SK-N-MC (cell line): ENCODE measurements at regions not wholly inside any gene's neighbourhood (a gene's known extent, or its start where the extent isn't known, plus 50 kb on each side); places are given as distances from the start of the nearest gene placed in this dataset.

ENCODE experiments used
- DNase-seq: peaks from one replicate; pipeline ENCODE4 v3.0.0-alpha.2; 2011; ENCODE audit warnings: low read depth, low spot score
- H3K27ac ChIP-seq: fragments of 200-600 bp; sonication (generic); 2 replicates; pipeline ENCODE4 v1.5.1; 2016; ENCODE audit warnings: mixed run types
- H3K36me3 ChIP-seq: fragments of 200-600 bp; sonication (generic); 2 replicates; pipeline ENCODE4 v1.6.1; 2017; ENCODE audit warnings: antibody characterized with exemption, low read length, mixed read lengths; ENCODE audit not compliant: insufficient read depth
- H3K4me3 ChIP-seq: fragments of 200-600 bp; sonication (generic); 2 replicates; pipeline ENCODE4 v1.5.1; 2016
- H3K9ac ChIP-seq: fragments of 200-600 bp; sonication (generic); 2 replicates; pipeline ENCODE4 v1.8.0; 2017; ENCODE audit warnings: mixed run types, mixed read lengths; ENCODE audit not compliant: insufficient read length
- H3K9me3 ChIP-seq: fragments of 200-600 bp; sonication (generic); 2 replicates; pipeline ENCODE4 v1.6.1; 2017; ENCODE audit warnings: low read depth, mild to moderate bottlenecking, antibody characterized with exemption, low read length, moderate library complexity, mixed read lengths
- EZH2 ChIP-seq: fragments of 200-600 bp; sonication (generic); IDR thresholded peaks from one replicate; pipeline ENCODE4 v1.6.1; 2017; ENCODE audit warnings: antibody characterized with exemption
- FOXP2 ChIP-seq: optimal IDR thresholded peaks from 2 replicates; pipeline ENCODE3; 2011; ENCODE audit warnings: mild to moderate bottlenecking, moderate library complexity; ENCODE audit not compliant: insufficient read depth; ENCODE audit errors: extremely low read length, control extremely low read depth
- POLR2AphosphoS5 ChIP-seq: IDR thresholded peaks from 2 replicates; pipeline ENCODE4 v1.6.1; 2012; ENCODE audit warnings: mild to moderate bottlenecking, low read depth, low read length, borderline replicate concordance

- no peak for DNase-seq
Measured at GRCh38 chr4:100261346-100261745, 71.1 kb upstream of the DDIT4L start.

GRCh38 chr4:100258675-100259074 is 68.4 kb upstream of the DDIT4L start:
- Histone ChIP-seq H3K36me3 (no peaks in the 10 kb centered on the region), H3K9me3 (no peaks in the 10 kb centered on the region), H3K9ac (no peak overlapping the region), H3K4me3 (no peak overlapping the region), H3K27ac (no peak overlapping the region)
- TF ChIP-seq POLR2AphosphoS5, result no peak
- TF ChIP-seq FOXP2, result no peak
- TF ChIP-seq EZH2, result no peak
- DNase-seq, result no peak

More at GRCh38 chr4:100261346-100261745, 71.1 kb upstream of the DDIT4L start:
- H3K9ac ChIP-seq, result no peak overlapping the region
- no peak overlapping the region for H3K27ac ChIP-seq
- no peak for TF ChIP-seq FOXP2
- no peak for TF ChIP-seq EZH2
- no peak overlapping the region for H3K4me3 ChIP-seq
- H3K36me3 ChIP-seq, result no peaks in the 10 kb centered on the region
- H3K9me3 ChIP-seq, result no peaks in the 10 kb centered on the region

DNA sequence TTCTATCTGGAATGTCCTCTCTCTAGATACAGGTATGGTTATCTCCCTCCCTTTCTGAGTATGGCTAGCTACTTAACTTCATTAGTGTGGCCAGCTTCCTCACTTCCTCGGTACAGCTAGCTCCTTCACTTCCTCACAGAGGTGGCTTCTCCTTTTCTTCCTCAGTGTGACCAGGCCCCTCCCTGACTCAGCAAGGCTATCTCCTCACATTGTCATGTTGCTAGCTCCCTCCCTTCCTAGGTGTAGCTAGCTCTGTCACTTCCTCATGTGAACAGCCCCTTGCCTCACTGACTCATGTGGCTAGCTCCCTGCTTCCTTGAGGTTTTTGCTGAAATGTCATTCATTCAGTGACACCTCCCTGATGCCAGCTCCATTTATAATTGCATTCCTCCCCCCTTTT is 67.3 kb upstream of the DDIT4L start:
- DNase-seq, result no peak
- no peak overlapping the region for H3K4me3 ChIP-seq
- H3K36me3 ChIP-seq, result no peaks in the 10 kb centered on the region
- H3K9ac ChIP-seq, result no peak overlapping the region
- no peak for TF ChIP-seq FOXP2
- TF ChIP-seq POLR2AphosphoS5, result no peak
- no peak for TF ChIP-seq EZH2
- H3K9me3 ChIP-seq, result no peaks in the 10 kb centered on the region
- no peak overlapping the region for H3K27ac ChIP-seq

- no peak overlapping the region for H3K4me3 ChIP-seq
- no peaks in the 10 kb centered on the region for H3K36me3 ChIP-seq
- DNase-seq, result no peak
- no peak overlapping the region for H3K27ac ChIP-seq
- no peak overlapping the region for H3K9ac ChIP-seq
- TF ChIP-seq EZH2 (no peak), FOXP2 (no peak), POLR2AphosphoS5 (no peak)
- H3K9me3 ChIP-seq, result no peaks in the 10 kb centered on the region
Measured at GRCh38 chr4:100254237-100254636, 64.0 kb upstream of the DDIT4L start.

GRCh38 chr4:100248476-100248875 is 58.2 kb upstream of the DDIT4L start:
- no peak for DNase-seq
- no peak overlapping the region for H3K27ac ChIP-seq
- TF ChIP-seq EZH2 (no peak), POLR2AphosphoS5 (no peak), FOXP2 (no peak)
- no peaks in the 10 kb centered on the region for H3K36me3 ChIP-seq
- H3K4me3 ChIP-seq, result no peak overlapping the region
- H3K9ac ChIP-seq, result no peak overlapping the region
- no peaks in the 10 kb centered on the region for H3K9me3 ChIP-seq

DNA sequence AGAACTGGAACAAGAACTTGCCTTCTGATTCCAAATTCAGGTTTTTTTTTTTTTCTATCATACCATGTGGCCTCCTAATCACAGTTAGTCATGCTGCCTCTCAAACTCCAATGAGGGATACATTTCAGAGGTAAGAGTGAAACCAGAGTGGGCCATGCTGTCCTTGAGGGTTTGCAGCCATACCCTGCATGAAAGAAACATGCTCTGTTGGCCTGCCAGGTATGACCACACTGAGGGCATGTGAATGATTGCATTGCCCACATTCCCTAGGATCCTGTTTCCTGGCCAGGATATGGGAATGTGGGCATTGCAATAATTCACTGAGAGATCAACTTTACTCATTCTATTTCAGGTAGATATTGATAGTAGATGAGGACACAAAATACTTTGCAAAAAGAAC is 56.4 kb upstream of the DDIT4L start:
- no peaks in the 10 kb centered on the region for H3K9me3 ChIP-seq
- TF ChIP-seq EZH2 (no peak), POLR2AphosphoS5 (no peak), FOXP2 (no peak)

DNA sequence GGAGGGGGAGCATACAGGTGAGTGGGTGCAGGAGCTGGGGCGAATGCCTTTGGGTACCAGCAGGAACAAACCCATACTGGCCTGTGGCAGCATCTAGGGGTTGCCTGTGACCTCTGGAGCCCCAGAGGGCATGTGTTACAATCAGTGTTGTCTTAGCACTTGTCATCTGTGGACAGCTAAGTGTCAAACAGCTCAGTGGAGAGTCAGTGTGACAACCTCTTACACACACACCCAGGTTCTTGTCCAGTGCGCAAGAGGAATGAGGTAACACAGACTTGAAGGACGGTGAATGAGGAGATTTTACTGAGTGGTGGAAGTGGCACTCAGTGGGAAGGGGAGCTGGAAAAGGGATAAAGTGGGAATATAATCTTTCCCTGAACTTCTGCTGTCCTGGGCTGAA is 54.1 kb upstream of the DDIT4L start:
- TF ChIP-seq EZH2, result no peak
- no peak for TF ChIP-seq POLR2AphosphoS5
- no peak for TF ChIP-seq FOXP2
- DNase-seq, result no peak
- H3K9me3 ChIP-seq, result no peaks in the 10 kb centered on the region
- no peaks in the 10 kb centered on the region for H3K36me3 ChIP-seq
- no peak overlapping the region for H3K9ac ChIP-seq
- no peak overlapping the region for H3K27ac ChIP-seq
- no peak overlapping the region for H3K4me3 ChIP-seq

More for the DNA sequence above, 56.4 kb upstream of the DDIT4L start:
- no peak overlapping the region for H3K4me3 ChIP-seq
- no peak overlapping the region for H3K27ac ChIP-seq
- no peaks in the 10 kb centered on the region for H3K36me3 ChIP-seq
- H3K9ac ChIP-seq, result no peak overlapping the region
- DNase-seq, result no peak
